ENCODE measurements at regions not wholly inside any gene's neighbourhood (a gene's known extent, or its start where the extent isn't known, plus 50 kb on each side); places are given as distances from the start of the nearest gene placed in this dataset.
"Not testable (repeated sequence)": the region's sequence is repeated elsewhere in the genome, so short reads cannot be mapped to it uniquely, and the experiment has no call there.

GRCh38 chr5:106072208-106072607 lies 1598.5 kb downstream of the EFNA5 start:
- TF ChIP-seq CTCF (IDR thresholded peaks at IDR 0.05): no peak
- no peaks in the 10 kb centered on the region for H3K4me1 ChIP-seq
- H3K27ac ChIP-seq: no peak overlapping the region
- H3K9me3 ChIP-seq: peaks cover 4% of the 10 kb centered on the region
- no peak overlapping the region for H3K4me3 ChIP-seq
- intact Hi-C loops (cut with DNase I): no loop called here
- no peaks in the 10 kb centered on the region for H3K36me3 ChIP-seq
- ATAC-seq: no peak
- no peak for DNase-seq
- no peaks in the 10 kb centered on the region for H3K27me3 ChIP-seq

- ATAC-seq: no peak
- H3K4me1 ChIP-seq: no peaks in the 10 kb centered on the region
Measured at GRCh38 chr5:106047341-106047740, 1623.4 kb downstream of the EFNA5 start.

DNA sequence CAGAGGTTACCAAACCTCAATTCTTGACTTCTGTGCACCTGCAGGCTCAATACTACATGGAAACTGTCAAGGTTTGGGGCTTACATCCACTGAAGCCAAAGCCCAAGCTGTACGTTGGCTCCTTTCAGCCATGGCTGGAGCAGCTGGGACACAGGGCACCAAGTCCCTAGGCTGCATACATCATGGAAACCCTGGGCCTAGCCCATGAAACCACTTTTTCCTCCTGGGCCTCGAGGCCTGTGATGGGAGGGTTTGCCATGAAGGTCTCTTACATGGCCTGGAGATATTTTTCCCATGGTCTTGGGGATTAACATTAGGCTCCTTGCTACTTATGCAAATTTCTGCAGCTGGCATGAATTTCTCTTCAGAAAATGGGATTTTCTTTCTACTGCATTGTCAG lies 1638.7 kb downstream of the EFNA5 start:
- H3K4me3 ChIP-seq; H3K36me3 ChIP-seq; H3K4me1 ChIP-seq; intact Hi-C loops (cut with DNase I); H3K27me3 ChIP-seq; H3K9me3 ChIP-seq; ATAC-seq; DNase-seq; H3K27ac ChIP-seq: not testable (repeated sequence)

More at GRCh38 chr5:106047341-106047740, 1623.4 kb downstream of the EFNA5 start:
- Histone ChIP-seq H3K36me3 (no peaks in the 10 kb centered on the region), H3K27ac (no peak overlapping the region), H3K9me3 (no peaks in the 10 kb centered on the region), H3K4me3 (no peak overlapping the region), H3K27me3 (no peaks in the 10 kb centered on the region)
- no peak for DNase-seq
- intact Hi-C loops (cut with DNase I): no loop called here
- no peak for TF ChIP-seq CTCF (IDR thresholded peaks at IDR 0.05)

DNA sequence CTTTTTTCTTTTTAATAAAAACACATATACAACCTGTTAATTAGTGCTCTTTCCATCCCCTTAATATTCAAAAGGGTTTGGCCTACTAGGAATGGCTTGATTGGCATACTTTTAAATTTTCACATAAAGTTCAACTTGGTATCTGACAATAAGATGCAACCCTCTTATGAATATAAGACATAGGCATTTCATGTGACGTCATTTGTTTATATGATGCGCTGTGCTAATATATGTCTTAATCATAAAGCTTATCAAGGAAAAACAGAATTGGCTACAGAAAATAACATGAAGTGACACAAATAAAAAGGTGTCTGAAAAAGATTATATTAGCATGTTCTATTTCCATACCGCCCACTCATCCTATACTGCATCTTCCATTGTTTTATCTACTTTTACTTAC lies 1642.4 kb downstream of the EFNA5 start:
- Histone ChIP-seq H3K4me3 (no peak overlapping the region), H3K27ac (no peak overlapping the region), H3K27me3 (no peaks in the 10 kb centered on the region), H3K4me1 (no peaks in the 10 kb centered on the region), H3K9me3 (no peaks in the 10 kb centered on the region), H3K36me3 (no peaks in the 10 kb centered on the region)
- TF ChIP-seq CTCF (IDR thresholded peaks at IDR 0.05): no peak
- intact Hi-C loops (cut with DNase I): no loop called here
- DNase-seq (no peak), ATAC-seq (no peak)

- DNase-seq: no peak
- Histone ChIP-seq H3K27me3 (no peaks in the 10 kb centered on the region), H3K36me3 (no peaks in the 10 kb centered on the region), H3K9me3 (no peaks in the 10 kb centered on the region), H3K4me3 (no peak overlapping the region), H3K4me1 (no peaks in the 10 kb centered on the region), H3K27ac (no peak overlapping the region)
- intact Hi-C loops (cut with DNase I): no loop called here
- no peak for TF ChIP-seq CTCF (IDR thresholded peaks at IDR 0.05)
- ATAC-seq: no peak
Measured at GRCh38 chr5:106020894-106021293, 1649.8 kb downstream of the EFNA5 start.

GRCh38 chr5:106019261-106019660 lies 1651.5 kb downstream of the EFNA5 start:
- H3K4me1 ChIP-seq: no peaks in the 10 kb centered on the region

More at GRCh38 chr5:106019261-106019660, 1651.5 kb downstream of the EFNA5 start:
- Histone ChIP-seq H3K27me3 (no peaks in the 10 kb centered on the region), H3K9me3 (no peaks in the 10 kb centered on the region), H3K36me3 (no peaks in the 10 kb centered on the region), H3K27ac (no peak overlapping the region), H3K4me3 (no peak overlapping the region)
- no peak for DNase-seq
- intact Hi-C loops (cut with DNase I): no loop called here
- ATAC-seq: no peak
- no peak for TF ChIP-seq CTCF (IDR thresholded peaks at IDR 0.05)
